TTC549 (cell line): ENCODE measurements at regions not wholly inside any gene's neighbourhood (a gene's known extent, or its start where the extent isn't known, plus 50 kb on each side); places are given as distances from the start of the nearest gene placed in this dataset.
"Not testable (repeated sequence)": the region's sequence is repeated elsewhere in the genome, so short reads cannot be mapped to it uniquely, and the experiment has no call there.

Experiments
- FAIRE-seq: peaks from 2 replicates; lab custom pipeline; 2012; peaks lifted over from hg19 to GRCh38; lab: Jason Lieb, UNC

GRCh38 chr14:58752771-58753201 lies 115.0 kb downstream of the DACT1 start:
- FAIRE-seq = no peak

- FAIRE-seq = no peak
Measured at GRCh38 chr14:58755031-58755925, 117.5 kb downstream of the DACT1 start.

GRCh38 chr14:58760121-58760520 lies 122.4 kb downstream of the DACT1 start:
- no peak for FAIRE-seq

GRCh38 chr14:58762629-58763028 lies 124.9 kb downstream of the DACT1 start:
- FAIRE-seq = no peak

- no peak for FAIRE-seq
Measured at GRCh38 chr14:58763210-58763609, 125.4 kb downstream of the DACT1 start.

GRCh38 chr14:58765418-58765831 lies 127.7 kb downstream of the DACT1 start:
- no peak for FAIRE-seq

GRCh38 chr14:58765843-58766242 lies 128.1 kb downstream of the DACT1 start:
- FAIRE-seq = no peak

GRCh38 chr14:58769011-58769643 lies 131.4 kb downstream of the DACT1 start:
- FAIRE-seq = no peak

GRCh38 chr14:58769771-58770170 lies 132.0 kb downstream of the DACT1 start:
- FAIRE-seq = no peak

GRCh38 chr14:58770491-58770982 lies 132.8 kb downstream of the DACT1 start:
- no peak for FAIRE-seq

GRCh38 chr14:58771016-58771415 lies 133.3 kb downstream of the DACT1 start:
- FAIRE-seq = no peak

- FAIRE-seq = no peak
Measured at GRCh38 chr14:58772116-58772515, 134.4 kb downstream of the DACT1 start.

GRCh38 chr14:58772794-58773620 lies 135.2 kb downstream of the DACT1 start:
- no peak for FAIRE-seq

GRCh38 chr14:58774531-58774930 lies 136.8 kb downstream of the DACT1 start:
- no peak for FAIRE-seq

- not testable (repeated sequence) for FAIRE-seq
Measured at GRCh38 chr14:58775130-58775529, 137.4 kb downstream of the DACT1 start.

GRCh38 chr14:58776516-58776915 lies 138.8 kb downstream of the DACT1 start:
- FAIRE-seq = no peak

- no peak for FAIRE-seq
Measured at GRCh38 chr14:58777541-58777979, 139.8 kb downstream of the DACT1 start.

GRCh38 chr14:58778202-58778601 lies 140.4 kb downstream of the DACT1 start:
- FAIRE-seq = no peak

GRCh38 chr14:58779376-58779775 lies 141.6 kb downstream of the DACT1 start:
- no peak for FAIRE-seq

GRCh38 chr14:58780185-58780584 lies 142.4 kb downstream of the DACT1 start:
- FAIRE-seq = no peak

- FAIRE-seq = no peak
Measured at GRCh38 chr14:58780605-58781004, 142.8 kb downstream of the DACT1 start.

GRCh38 chr14:58782011-58782410 lies 144.2 kb downstream of the DACT1 start:
- FAIRE-seq = no peak
